B cell (primary cell): ENCODE measurements at regions not wholly inside any gene's neighbourhood (a gene's known extent, or its start where the extent isn't known, plus 50 kb on each side); places are given as distances from the start of the nearest gene placed in this dataset.
A peak's percentile ranks its signal among the peaks of the same experiment; 100 is the strongest.

Experiments
- ATAC-seq: fragments of 200-7000 bp; cut with Tn5 transposase; one replicate; pipeline ENCODE4 v1.10.0; 2021; ENCODE audit warnings: low read depth, mild to moderate bottlenecking, moderate number of reproducible peaks, moderate library complexity
- CTCF ChIA-PET: fragments of 350-600 bp; sonication (Branson Sonifier 250); formaldehyde crosslinking; loops from one replicate; lab custom pipeline; 2021; ENCODE audit warnings: antibody characterized with exemption, inconsistent platforms; lab: Charles Lee
- POLR2A ChIA-PET: fragments of 350-600 bp; sonication (Branson Sonifier 250); formaldehyde crosslinking; loops from one replicate; lab custom pipeline; 2021; ENCODE audit warnings: antibody characterized with exemption; lab: Charles Lee
- DNase-seq: peaks from one replicate; pipeline ENCODE4 v3.0.0; 2013
- H2AFZ ChIP-seq: 2 replicates; pipeline ENCODE4 v1.6.1; 2012; ENCODE audit warnings: mild to moderate bottlenecking, low read depth, low read length; ENCODE audit not compliant: insufficient read depth, poor library complexity, severe bottlenecking
- H3K27ac ChIP-seq, 2 donors: 1 replicate in 1 of 2; 2 replicates in 1 of 2; pipeline ENCODE4 v1.5.1; 2012 to 2013; ENCODE audit warnings: low read length in 2 of 2, mild to moderate bottlenecking in 2 of 2, moderate library complexity in 1 of 2
- H3K27me3 ChIP-seq, 4 experiments: fragments of 200-600 bp in 1 of 4; sonication (generic) in 1 of 4; replicated peaks in 1 of 4; 1 replicate in 2 of 4; 2 replicates in 2 of 4; pipeline versions ENCODE4 v1.6.1 to v1.7.0; 2013 to 2016; ENCODE audit warnings: low read length in 3 of 4, mild to moderate bottlenecking in 2 of 4, mixed read lengths in 1 of 4, moderate library complexity in 1 of 4; ENCODE audit not compliant: insufficient read depth in 4 of 4, control insufficient read depth in 3 of 4; ENCODE audit errors: control extremely low read depth in 1 of 4
- H3K36me3 ChIP-seq, 2 experiments: replicated peaks in 1 of 2; 1 replicate in 1 of 2; 2 replicates in 1 of 2; pipeline versions ENCODE4 v1.6.1 to v1.7.1; 2013; ENCODE audit warnings: low read length in 1 of 2; ENCODE audit not compliant: insufficient read depth in 2 of 2, control insufficient read depth in 1 of 2; ENCODE audit errors: control extremely low read depth in 1 of 2, extremely low read depth in 1 of 2
- H3K4me1 ChIP-seq, 2 donors: fragments of 200-600 bp in 1 of 2; sonication (generic) in 1 of 2; 1 replicate in 1 of 2; 2 replicates in 1 of 2; pipeline versions ENCODE4 v1.5.1 to v1.6.1; 2013 to 2017; ENCODE audit warnings: low read length in 2 of 2; ENCODE audit not compliant: control insufficient read depth in 2 of 2, insufficient read depth in 2 of 2
- H3K4me2 ChIP-seq: replicated peaks from 2 replicates; pipeline ENCODE3; 2012; ENCODE audit warnings: mild to moderate bottlenecking, low read depth, low read length; ENCODE audit not compliant: poor library complexity, severe bottlenecking
- H3K4me3 ChIP-seq, 5 experiments: fragments of 200-600 bp in 1 of 5; sonication (generic) in 1 of 5; 1 replicate in 3 of 5; 2 replicates in 2 of 5; pipeline versions ENCODE4 v1.5.1 to v1.7.0; 2011 to 2016; ENCODE audit warnings: low read length in 4 of 5, mild to moderate bottlenecking in 4 of 5, low read depth in 2 of 5, control low read depth in 1 of 5, moderate library complexity in 1 of 5; ENCODE audit not compliant: insufficient read depth in 1 of 5; ENCODE audit errors: control extremely low read depth in 1 of 5, extremely low read depth in 1 of 5
- H3K79me2 ChIP-seq: fragments of 200-600 bp; sonication (generic); one replicate; pipeline ENCODE4 v1.6.0; 2016; ENCODE audit warnings: low read length; ENCODE audit not compliant: control insufficient read depth, insufficient read depth
- H3K9ac ChIP-seq: fragments of 200-600 bp; sonication (generic); 2 replicates; pipeline ENCODE4 v1.6.1; 2017; ENCODE audit warnings: mild to moderate bottlenecking, low read length, moderate library complexity
- H3K9me3 ChIP-seq, 3 donors: one replicate each; pipeline versions ENCODE4 v1.6.1 to v1.7.1; 2013; ENCODE audit warnings: low read length in 2 of 3; ENCODE audit not compliant: control insufficient read depth in 2 of 3, insufficient read depth in 1 of 3; ENCODE audit errors: control extremely low read depth in 1 of 3
- H4K20me1 ChIP-seq: 2 replicates; pipeline ENCODE4 v1.6.0; 2012; ENCODE audit warnings: mild to moderate bottlenecking, low read length; ENCODE audit not compliant: insufficient read depth, control insufficient read depth, poor library complexity, severe bottlenecking
- H3K27ac Mint-ChIP-seq: one replicate; pipeline ENCODE4 v1.8.0; 2021; ENCODE audit warnings: mixed read lengths
- H3K27me3 Mint-ChIP-seq: one replicate; pipeline ENCODE4 v1.8.0; 2021; ENCODE audit warnings: mixed read lengths
- H3K4me1 Mint-ChIP-seq: one replicate; pipeline ENCODE4 v1.8.0; 2021; ENCODE audit warnings: mixed read lengths
- H3K4me3 Mint-ChIP-seq: one replicate; pipeline ENCODE4 v1.8.0; 2021; ENCODE audit warnings: mixed read lengths
- H3K9me3 Mint-ChIP-seq: one replicate; pipeline ENCODE4 v1.8.0; 2022; ENCODE audit warnings: mixed read lengths; ENCODE audit not compliant: insufficient read depth
- CTCF ChIP-seq: fragments of 200-600 bp; IDR thresholded peaks from one replicate; pipeline ENCODE4 v1.8.0; 2022; ENCODE audit warnings: antibody characterized with exemption, mild to moderate bottlenecking
- EZH2 ChIP-seq: IDR thresholded peaks from 2 replicates; pipeline ENCODE4 v1.6.1; 2012; ENCODE audit warnings: borderline replicate concordance, low read depth, mild to moderate bottlenecking, moderate library complexity, low read length; ENCODE audit not compliant: insufficient read depth, poor library complexity, severe bottlenecking
- WGBS: methylation state at CpG from one replicate; pipeline ENCODE4 v1.1.5; 2013; ENCODE audit warnings: missing lambda C conversion rate; ENCODE audit not compliant: insufficient coverage; 5-methylcytosine and 5-hydroxymethylcytosine counted together
- intact Hi-C: fragments of 100-400 bp; cut with micrococcal nuclease; formaldehyde crosslinking; loops from one replicate; pipeline ENCODE4 v1.10.0; 2022

GRCh38 chr2:64839844-64840243 lies 149.4 kb upstream of the SLC1A4 start:
- intact Hi-C loops = loop anchor here (1.0 kb wide), 1 partner anchor 90 kb away; no protein-coding TSS in a partner anchor
- peak overlapping the region in 1 of 5 experiments; percentile 0 for H3K4me3 ChIP-seq
- peaks cover 40 to 59% of the 10 kb centered on the region in 2 donors for H3K4me1 ChIP-seq
- peak overlapping the region; percentile 79 to 83 for H3K27ac ChIP-seq
- peak overlapping the region; percentile 6 for H2AFZ ChIP-seq
- ATAC-seq (peak; percentile 89), DNase-seq (peak; percentile 89)
- H3K36me3 ChIP-seq = no peaks in the 10 kb centered on the region
- H3K27ac Mint-ChIP-seq = peak overlapping the region; percentile 97
- peak overlapping the region; percentile 39 for H3K4me2 ChIP-seq
- POLR2A ChIA-PET = interaction anchor here (0.8 to 3.2 kb wide), 10 partner anchors 9 to 233 kb away, joined by 3 to 24 read pairs (median 6); partner anchors contain the start of gene SERTAD2
- no peaks in the 10 kb centered on the region for H4K20me1 ChIP-seq
- H3K27me3 Mint-ChIP-seq = no peaks in the 10 kb centered on the region
- CTCF ChIA-PET = interaction anchor here (0.7 to 3.2 kb wide), 20 partner anchors 8 to 317 kb away, joined by 3 to 15 read pairs (median 3); partner anchors contain the start of genes AFTPH and SERTAD2
- H3K9me3 Mint-ChIP-seq = no peaks in the 10 kb centered on the region
- no peaks in the 10 kb centered on the region for H3K27me3 ChIP-seq
- H3K4me1 Mint-ChIP-seq = peaks cover 45% of the 10 kb centered on the region
- WGBS = 15% methylated on average over 3 of the region's 6 CpGs
- H3K4me3 Mint-ChIP-seq = peak overlapping the region; percentile 74
- TF ChIP-seq EZH2 = no peak
- TF ChIP-seq CTCF = no peak
- H3K9me3 ChIP-seq = no peaks in the 10 kb centered on the region
- H3K79me2 ChIP-seq = peaks cover 8% of the 10 kb centered on the region
- peak overlapping the region; percentile 1 for H3K9ac ChIP-seq

- Histone ChIP-seq H3K79me2 (peaks cover 12% of the 10 kb centered on the region), H4K20me1 (no peaks in the 10 kb centered on the region), H3K9ac (peak overlapping the region; percentile 1), H3K27me3 (no peaks in the 10 kb centered on the region), H3K4me1 (peaks cover 40 to 59% of the 10 kb centered on the region in 2 donors), H3K4me2 (peak overlapping the region; percentile 39), H3K36me3 (no peaks in the 10 kb centered on the region), H3K9me3 (no peaks in the 10 kb centered on the region), H3K27ac (peak overlapping the region; percentile 79 to 83), H3K4me3 (peak overlapping the region in 1 of 5 experiments; percentile 0), H2AFZ (peak overlapping the region; percentile 6)
- Mint-ChIP-seq H3K27ac (peak overlapping the region; percentile 97), H3K4me3 (peak overlapping the region; percentile 74), H3K27me3 (no peaks in the 10 kb centered on the region), H3K9me3 (no peaks in the 10 kb centered on the region), H3K4me1 (peaks cover 45% of the 10 kb centered on the region)
- CTCF ChIA-PET = interaction anchor here (0.8 to 3.2 kb wide), 18 partner anchors 7 to 317 kb away, joined by 3 to 15 read pairs (median 4); partner anchors contain the start of genes AFTPH and SERTAD2
- DNase-seq (no peak), ATAC-seq (no peak)
- POLR2A ChIA-PET = interaction anchor here (0.8 to 3.2 kb wide), 9 partner anchors 9 to 234 kb away, joined by 3 to 24 read pairs (median 9); partner anchors contain the start of gene SERTAD2
- 100% methylated on average over 2 of the region's 4 CpGs for WGBS
- intact Hi-C loops = loop anchor here (1.0 kb wide), 1 partner anchor 90 kb away; no protein-coding TSS in a partner anchor
- TF ChIP-seq EZH2 (no peak), CTCF (no peak)
Observed at GRCh38 chr2:64840426-64840881, 148.7 kb upstream of the SLC1A4 start.
